GM23338 (cell line): ENCODE measurements at regions not wholly inside any gene's neighbourhood (a gene's known extent, or its start where the extent isn't known, plus 50 kb on each side); places are given as distances from the start of the nearest gene placed in this dataset.

ENCODE experiments used
- CREB1 ChIP-seq: fragments of 250-450 bp; sonication (Bioruptor Pico); IDR thresholded peaks from 2 replicates; pipeline ENCODE4 v1.5.0; 2020; ENCODE audit warnings: low read depth, mild to moderate bottlenecking, moderate library complexity
- CTCF ChIP-seq, 2 experiments: fragments of 200-600 bp in 1 of 2; sonication (generic) in 1 of 2; conservative IDR thresholded peaks; 2 replicates each; pipeline versions ENCODE4 v1.5.1 to v1.6.1; 2016 to 2017; ENCODE audit warnings: antibody characterized with exemption in 2 of 2, low read depth in 2 of 2, mild to moderate bottlenecking in 2 of 2, moderate library complexity in 1 of 2
- ETS1 ChIP-seq: IDR thresholded peaks from 2 replicates; pipeline ENCODE4 v1.6.1; 2016; ENCODE audit warnings: antibody characterized with exemption
- EZH2 ChIP-seq: fragments of 200-600 bp; sonication (generic); IDR thresholded peaks from one replicate; pipeline ENCODE4 v1.8.0; 2017; ENCODE audit warnings: antibody characterized with exemption, mild to moderate bottlenecking, low read depth; ENCODE audit not compliant: unreplicated experiment
- POLR2AphosphoS5 ChIP-seq: IDR thresholded peaks from 2 replicates; pipeline ENCODE4 v1.6.1; 2016; ENCODE audit warnings: antibody characterized with exemption, low read depth
- REST ChIP-seq: IDR thresholded peaks from one replicate; pipeline ENCODE4 v1.6.1; 2018; ENCODE audit warnings: antibody characterized with exemption; ENCODE audit not compliant: unreplicated experiment

- TF ChIP-seq CTCF (conservative IDR thresholded peaks at IDR 0.05; ENCODE audit: low read depth in 2 of 2) (no peak), REST (no peak), POLR2AphosphoS5 (no peak), EZH2 (no peak), ETS1 (no peak), CREB1 (CRISPR knock-in tag) (no peak)
Measured at GRCh38 chr4:110949542-110949941, 326.7 kb upstream of the PITX2 start.
